ENCODE measurements at regions not wholly inside any gene's neighbourhood (a gene's known extent, or its start where the extent isn't known, plus 50 kb on each side); places are given as distances from the start of the nearest gene placed in this dataset.

GRCh38 chr2:238669046-238669445 is 178.8 kb upstream of the TWIST2 start:
- DNase-seq (ENCODE audit: low read depth), result no peak
- Histone ChIP-seq H3K27me3 (ENCODE audit: control insufficient read depth, insufficient read depth, low read length) (no peaks in the 10 kb centered on the region), H3K4me3 (ENCODE audit: low read depth, low read length) (no peak overlapping the region), H3K36me3 (ENCODE audit: control insufficient read depth, insufficient read depth, low read length) (no peaks in the 10 kb centered on the region)
- TF ChIP-seq CTCF (IDR thresholded peaks at IDR 0.05; ENCODE audit: insufficient read depth, low read depth, low read length), result no peak
- ChIA-PET CTCF (interaction anchor here (0.6 to 1.4 kb wide), 4 partner anchors 9 to 327 kb away, joined by 3 read pairs; no protein-coding TSS in a partner anchor), POLR2A (no interaction called here)

DNA sequence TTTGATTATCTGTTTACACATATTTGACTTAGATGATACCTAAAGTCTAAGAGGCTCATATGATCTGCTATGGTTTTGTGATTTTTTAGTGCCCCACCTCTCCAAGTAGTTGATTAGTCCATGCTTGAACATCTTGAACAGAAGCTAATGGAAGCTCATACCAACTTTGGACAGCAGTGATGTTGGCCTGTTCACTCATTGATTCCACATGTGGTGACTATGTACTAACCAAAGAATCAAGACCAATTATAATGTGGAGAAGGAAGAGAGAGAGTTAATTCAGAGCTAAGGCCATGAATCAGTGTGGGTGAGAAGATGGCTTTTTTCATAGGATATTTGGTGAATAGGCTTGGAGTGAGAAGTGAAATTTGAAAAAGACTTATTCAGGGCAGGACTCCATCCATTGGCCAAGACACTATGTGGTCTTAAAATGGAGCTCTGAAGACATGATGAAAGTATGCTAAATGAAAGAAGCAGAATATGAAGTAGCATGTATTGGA is 178.3 kb upstream of the TWIST2 start:
- POLR2A ChIA-PET, result no interaction called here
- DNase-seq (ENCODE audit: low read depth), result no peak
- CTCF ChIA-PET, result interaction anchor here (0.6 to 1.4 kb wide), 5 partner anchors 9 to 328 kb away, joined by 3 read pairs; no protein-coding TSS in a partner anchor
- Histone ChIP-seq H3K4me3 (ENCODE audit: low read depth, low read length) (no peak overlapping the region), H3K36me3 (ENCODE audit: control insufficient read depth, insufficient read depth, low read length) (no peaks in the 10 kb centered on the region), H3K27me3 (ENCODE audit: control insufficient read depth, insufficient read depth, low read length) (no peaks in the 10 kb centered on the region)
- no peak for TF ChIP-seq CTCF (IDR thresholded peaks at IDR 0.05; ENCODE audit: insufficient read depth, low read depth, low read length)

DNA sequence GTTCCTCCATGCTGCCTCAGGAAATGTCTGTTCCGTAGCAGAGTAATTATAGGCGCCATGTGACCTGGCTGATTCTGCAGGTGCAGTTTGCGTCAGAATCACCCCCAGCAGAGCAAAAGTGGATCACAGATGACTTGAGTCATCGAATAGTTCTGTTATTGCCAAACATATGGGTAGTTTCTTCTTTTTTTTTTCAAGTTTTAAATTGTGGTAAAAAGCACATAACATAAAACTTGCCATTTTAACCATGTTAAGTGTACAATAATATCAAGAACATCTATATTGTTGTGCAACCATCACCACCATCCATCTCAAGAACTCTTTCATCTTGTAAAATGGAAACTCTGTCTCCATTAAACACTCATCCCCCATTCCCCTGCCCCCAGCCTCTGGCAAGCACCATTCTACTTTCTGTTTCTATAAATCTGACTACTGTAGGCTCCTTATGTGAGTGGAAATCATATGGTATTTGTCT is 177.7 kb upstream of the TWIST2 start:
- no peak for TF ChIP-seq CTCF (IDR thresholded peaks at IDR 0.05; ENCODE audit: insufficient read depth, low read depth, low read length)
- ChIA-PET POLR2A (no interaction called here), CTCF (interaction anchor here (1.0 to 1.4 kb wide), 3 partner anchors 8 to 313 kb away, joined by 3 read pairs; no protein-coding TSS in a partner anchor)
- no peaks in the 10 kb centered on the region for H3K27me3 ChIP-seq (ENCODE audit: control insufficient read depth, insufficient read depth, low read length)
- H3K36me3 ChIP-seq (ENCODE audit: control insufficient read depth, insufficient read depth, low read length), result no peaks in the 10 kb centered on the region
- no peak overlapping the region for H3K4me3 ChIP-seq (ENCODE audit: low read depth, low read length)
- no peak for DNase-seq (ENCODE audit: low read depth)

GRCh38 chr2:238682536-238682935 is 165.3 kb upstream of the TWIST2 start:
- DNase-seq (ENCODE audit: low read depth), result no peak
- H3K36me3 ChIP-seq (ENCODE audit: control insufficient read depth, insufficient read depth, low read length), result no peaks in the 10 kb centered on the region
- no peak overlapping the region for H3K4me3 ChIP-seq (ENCODE audit: low read depth, low read length)
- no peaks in the 10 kb centered on the region for H3K27me3 ChIP-seq (ENCODE audit: control insufficient read depth, insufficient read depth, low read length)
- no peak for TF ChIP-seq CTCF (IDR thresholded peaks at IDR 0.05; ENCODE audit: insufficient read depth, low read depth, low read length)
- ChIA-PET POLR2A (no interaction called here), CTCF (no interaction called here)

DNA sequence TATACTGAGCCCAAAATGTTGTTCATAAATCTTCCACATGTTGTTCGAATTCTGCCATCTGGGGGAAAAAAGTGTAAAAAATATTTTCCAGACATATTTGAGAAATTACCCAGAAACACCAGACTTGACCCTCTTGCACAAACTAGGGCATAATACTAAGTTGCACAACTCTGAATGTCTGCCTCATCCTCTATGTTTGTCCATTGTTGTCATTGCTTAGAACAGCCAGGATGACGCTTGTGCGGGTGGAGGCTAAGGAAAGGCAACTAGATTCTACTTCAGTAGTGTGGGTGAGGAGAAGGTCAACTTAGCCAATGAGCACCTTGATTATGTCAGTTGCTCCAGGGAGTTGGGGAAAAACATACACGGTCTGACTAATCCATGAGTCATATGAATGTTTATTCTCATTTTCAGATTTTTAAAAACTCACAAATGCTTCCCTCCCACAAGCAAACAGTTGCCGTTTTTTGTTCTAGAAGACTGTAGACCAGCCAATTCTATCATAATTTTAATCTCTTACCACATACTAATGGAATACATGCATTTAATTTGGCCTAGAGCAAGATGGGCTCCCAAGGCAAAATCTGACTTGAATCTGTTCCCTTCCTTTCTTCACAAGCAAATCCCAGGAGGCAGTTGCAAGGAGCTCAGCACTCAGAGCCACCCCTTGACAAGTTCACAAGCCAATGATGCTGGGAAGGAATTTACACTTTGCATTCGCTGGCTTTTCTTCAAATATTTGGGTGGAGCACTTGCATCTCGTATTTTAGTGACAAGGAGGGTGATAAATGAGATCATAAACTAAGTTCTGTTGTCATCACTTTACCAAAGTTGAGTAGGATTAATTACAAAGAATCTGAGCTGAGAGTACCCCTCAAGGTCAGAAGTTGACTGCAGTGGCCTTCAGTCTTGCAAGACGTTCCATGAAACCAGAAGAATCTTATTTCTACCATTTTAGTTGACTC is 163.2 kb upstream of the TWIST2 start:
- no peak overlapping the region for H3K4me3 ChIP-seq (ENCODE audit: low read depth, low read length)
- peak; percentile 99 for DNase-seq (ENCODE audit: low read depth)
- H3K36me3 ChIP-seq (ENCODE audit: control insufficient read depth, insufficient read depth, low read length), result no peaks in the 10 kb centered on the region
- ChIA-PET CTCF (interaction anchor here (0.7 to 1.7 kb wide), 5 partner anchors 12 to 317 kb away, joined by 3 to 5 read pairs (median 4); no protein-coding TSS in a partner anchor), POLR2A (interaction anchor here (0.6 to 1.0 kb wide), 2 partner anchors 40 to 164 kb away, joined by 3 to 5 read pairs; no protein-coding TSS in a partner anchor)
- TF ChIP-seq CTCF (IDR thresholded peaks at IDR 0.05; ENCODE audit: insufficient read depth, low read depth, low read length), result no peak
- H3K27me3 ChIP-seq (ENCODE audit: control insufficient read depth, insufficient read depth, low read length), result no peaks in the 10 kb centered on the region

Measured in BJ (cell line).